Cardiac fibroblast (primary cell): ENCODE measurements at regions not wholly inside any gene's neighbourhood (a gene's known extent, or its start where the extent isn't known, plus 50 kb on each side); places are given as distances from the start of the nearest gene placed in this dataset.

Experiments
- DNase-seq, 2 donors: peaks; one replicate each; pipeline versions ENCODE4 v3.0.0 to v3.0.0-alpha.2; 2010; ENCODE audit warnings: low read depth in 2 of 2
- H3K4me3 ChIP-seq, 2 donors: replicated peaks in 1 of 2; 1 replicate in 1 of 2; 2 replicates in 1 of 2; pipeline ENCODE4 v1.5.1; 2011; ENCODE audit warnings: low read depth in 2 of 2, low read length in 2 of 2, mild to moderate bottlenecking in 2 of 2, moderate library complexity in 1 of 2
- TF ChIP-seq, protein P1 (sequence below): IDR thresholded peaks from one replicate; pipeline ENCODE4 v1.5.1; 2011; ENCODE audit warnings: low read depth, mild to moderate bottlenecking, low read length, inconsistent platforms

DNA sequence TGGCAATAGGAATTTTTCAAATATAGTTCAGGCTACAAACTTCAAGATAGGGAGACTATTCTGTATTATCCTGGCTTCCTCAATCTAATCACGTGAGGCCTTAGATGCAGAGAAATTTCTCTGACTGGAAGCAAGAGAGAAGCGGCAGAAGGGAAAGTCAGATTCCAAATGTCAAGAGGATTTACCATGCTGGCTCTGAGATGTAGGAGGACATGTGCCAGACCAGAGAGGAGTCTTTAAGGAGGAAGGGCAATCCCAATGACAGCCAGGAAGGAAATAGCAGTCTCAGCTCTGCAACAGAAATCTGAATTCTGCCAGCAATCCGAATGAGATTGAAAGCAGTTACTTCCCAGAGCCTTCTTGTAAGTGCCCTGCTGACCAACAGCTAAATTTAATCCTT, 57.4 kb downstream of the NUTM2E start:
- DNase-seq = peak in 1 of 2 donors; percentile 9
- no peak overlapping the region for H3K4me3 ChIP-seq
- TF ChIP-seq, protein P1, sequence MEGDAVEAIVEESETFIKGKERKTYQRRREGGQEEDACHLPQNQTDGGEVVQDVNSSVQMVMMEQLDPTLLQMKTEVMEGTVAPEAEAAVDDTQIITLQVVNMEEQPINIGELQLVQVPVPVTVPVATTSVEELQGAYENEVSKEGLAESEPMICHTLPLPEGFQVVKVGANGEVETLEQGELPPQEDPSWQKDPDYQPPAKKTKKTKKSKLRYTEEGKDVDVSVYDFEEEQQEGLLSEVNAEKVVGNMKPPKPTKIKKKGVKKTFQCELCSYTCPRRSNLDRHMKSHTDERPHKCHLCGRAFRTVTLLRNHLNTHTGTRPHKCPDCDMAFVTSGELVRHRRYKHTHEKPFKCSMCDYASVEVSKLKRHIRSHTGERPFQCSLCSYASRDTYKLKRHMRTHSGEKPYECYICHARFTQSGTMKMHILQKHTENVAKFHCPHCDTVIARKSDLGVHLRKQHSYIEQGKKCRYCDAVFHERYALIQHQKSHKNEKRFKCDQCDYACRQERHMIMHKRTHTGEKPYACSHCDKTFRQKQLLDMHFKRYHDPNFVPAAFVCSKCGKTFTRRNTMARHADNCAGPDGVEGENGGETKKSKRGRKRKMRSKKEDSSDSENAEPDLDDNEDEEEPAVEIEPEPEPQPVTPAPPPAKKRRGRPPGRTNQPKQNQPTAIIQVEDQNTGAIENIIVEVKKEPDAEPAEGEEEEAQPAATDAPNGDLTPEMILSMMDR = no peak

DNA sequence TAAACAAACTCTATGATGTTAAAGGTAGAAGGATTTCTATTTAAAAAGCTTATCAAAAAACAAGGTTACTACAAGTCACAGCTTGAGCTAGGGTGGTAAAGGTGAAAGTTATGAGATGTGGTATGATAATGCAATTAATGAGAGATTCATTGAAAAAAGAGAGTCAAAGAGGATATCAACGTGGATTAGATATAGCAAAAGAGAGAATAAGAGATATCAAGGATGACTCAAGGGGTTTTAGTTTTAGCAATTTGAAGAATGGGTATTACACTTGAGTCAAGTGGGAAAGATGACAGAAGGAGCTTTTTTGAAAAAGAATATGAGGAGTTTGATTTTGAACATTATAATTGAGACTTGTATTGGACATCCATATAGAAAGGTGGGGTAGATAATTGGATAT, 59.8 kb downstream of the NUTM2E start:
- H3K4me3 ChIP-seq = no peak overlapping the region
- no peak for DNase-seq
- TF ChIP-seq, protein P1 = no peak
